ENCODE measurements at regions not wholly inside any gene's neighbourhood (a gene's known extent, or its start where the extent isn't known, plus 50 kb on each side); places are given as distances from the start of the nearest gene placed in this dataset.

DNA sequence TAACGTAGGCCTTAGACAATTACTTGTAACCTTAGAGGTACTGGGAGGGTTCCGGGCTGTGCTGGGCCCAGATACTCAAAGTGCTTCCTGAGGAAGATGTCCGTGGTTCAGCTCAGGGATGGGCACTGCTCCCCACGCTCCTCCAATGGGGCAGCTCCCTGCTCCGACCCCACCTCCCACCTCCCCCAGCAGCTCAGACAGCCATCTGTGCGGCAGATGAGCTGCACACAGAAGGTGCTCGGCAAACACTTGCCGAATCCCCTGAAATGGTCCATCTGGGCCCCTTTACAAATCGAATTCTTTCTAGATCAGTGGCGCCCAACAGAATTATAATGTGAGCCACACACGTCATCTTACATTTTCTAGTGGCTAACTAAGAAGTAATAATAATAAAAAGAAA lies 242.4 kb upstream of the RAB4A start:
- H3K36me3 ChIP-seq, result no peaks in the 10 kb centered on the region
- DNase-seq, result no peak
- intact Hi-C loops (cut with DNase I; ENCODE audit: low total_unique reads), result no loop called here
- H3K27me3 ChIP-seq, result no peaks in the 10 kb centered on the region
- H3K4me1 ChIP-seq, result peaks cover 0 to 30% (median 21%) of the 10 kb centered on the region in 4 donors
- TF ChIP-seq, protein P1, sequence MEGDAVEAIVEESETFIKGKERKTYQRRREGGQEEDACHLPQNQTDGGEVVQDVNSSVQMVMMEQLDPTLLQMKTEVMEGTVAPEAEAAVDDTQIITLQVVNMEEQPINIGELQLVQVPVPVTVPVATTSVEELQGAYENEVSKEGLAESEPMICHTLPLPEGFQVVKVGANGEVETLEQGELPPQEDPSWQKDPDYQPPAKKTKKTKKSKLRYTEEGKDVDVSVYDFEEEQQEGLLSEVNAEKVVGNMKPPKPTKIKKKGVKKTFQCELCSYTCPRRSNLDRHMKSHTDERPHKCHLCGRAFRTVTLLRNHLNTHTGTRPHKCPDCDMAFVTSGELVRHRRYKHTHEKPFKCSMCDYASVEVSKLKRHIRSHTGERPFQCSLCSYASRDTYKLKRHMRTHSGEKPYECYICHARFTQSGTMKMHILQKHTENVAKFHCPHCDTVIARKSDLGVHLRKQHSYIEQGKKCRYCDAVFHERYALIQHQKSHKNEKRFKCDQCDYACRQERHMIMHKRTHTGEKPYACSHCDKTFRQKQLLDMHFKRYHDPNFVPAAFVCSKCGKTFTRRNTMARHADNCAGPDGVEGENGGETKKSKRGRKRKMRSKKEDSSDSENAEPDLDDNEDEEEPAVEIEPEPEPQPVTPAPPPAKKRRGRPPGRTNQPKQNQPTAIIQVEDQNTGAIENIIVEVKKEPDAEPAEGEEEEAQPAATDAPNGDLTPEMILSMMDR (IDR thresholded peaks at IDR 0.05), result no peak
- H3K9me3 ChIP-seq, result no peaks in the 10 kb centered on the region
- H3K4me3 ChIP-seq, result no peak overlapping the region
- no peak overlapping the region for H3K27ac ChIP-seq

DNA sequence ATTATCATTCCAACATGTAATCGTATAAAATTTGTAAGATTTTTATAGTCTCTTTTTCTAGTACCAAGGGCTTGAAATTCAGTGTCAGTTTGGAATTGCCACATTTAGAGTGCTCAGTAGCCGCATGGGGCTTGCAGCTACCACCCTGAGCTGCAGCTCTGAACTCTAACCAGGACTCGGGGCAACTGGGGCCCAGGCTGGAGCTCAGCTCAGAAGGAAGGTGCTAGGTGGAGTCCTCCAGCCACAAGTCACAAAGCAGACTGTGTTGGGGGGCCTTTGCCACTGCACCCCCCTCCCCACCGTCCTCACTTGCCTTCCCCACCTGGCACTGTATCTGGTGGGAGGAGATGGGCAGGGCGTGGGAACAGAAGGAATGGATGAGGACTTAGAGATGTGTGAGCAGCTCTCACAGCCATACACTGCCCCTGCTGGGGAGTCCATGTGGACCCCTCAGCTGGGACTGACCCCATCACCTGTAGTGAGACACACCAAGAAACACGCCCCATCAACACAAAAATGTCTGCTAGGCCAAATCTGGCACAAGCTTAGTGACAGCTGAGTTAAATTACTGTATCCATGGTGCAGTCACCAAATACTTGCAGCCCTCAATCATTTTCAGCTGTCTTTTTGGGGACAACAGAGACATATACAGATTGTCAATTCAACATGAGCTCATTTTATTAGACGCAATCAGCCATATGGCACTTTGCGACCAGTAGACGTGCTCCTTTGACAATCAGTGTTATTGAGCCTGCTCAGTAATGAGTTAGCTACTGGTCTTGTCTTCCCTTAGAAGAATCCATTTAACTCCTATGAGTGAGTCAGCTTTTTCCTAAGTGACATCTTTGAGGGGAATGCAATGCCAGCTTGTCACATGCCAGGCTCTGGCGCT lies 241.7 kb upstream of the RAB4A start:
- Histone ChIP-seq H3K4me1 (peaks cover 0 to 30% (median 19%) of the 10 kb centered on the region in 4 donors), H3K9me3 (no peaks in the 10 kb centered on the region), H3K36me3 (no peaks in the 10 kb centered on the region), H3K27me3 (no peaks in the 10 kb centered on the region), H3K27ac (peak overlapping the region in 1 of 2 donors; percentile 41), H3K4me3 (no peak overlapping the region)
- intact Hi-C loops (cut with DNase I; ENCODE audit: low total_unique reads), result no loop called here
- TF ChIP-seq, protein P1 (IDR thresholded peaks at IDR 0.05), result no peak
- DNase-seq, result peak in 1 of 2 donors; percentile 79

DNA sequence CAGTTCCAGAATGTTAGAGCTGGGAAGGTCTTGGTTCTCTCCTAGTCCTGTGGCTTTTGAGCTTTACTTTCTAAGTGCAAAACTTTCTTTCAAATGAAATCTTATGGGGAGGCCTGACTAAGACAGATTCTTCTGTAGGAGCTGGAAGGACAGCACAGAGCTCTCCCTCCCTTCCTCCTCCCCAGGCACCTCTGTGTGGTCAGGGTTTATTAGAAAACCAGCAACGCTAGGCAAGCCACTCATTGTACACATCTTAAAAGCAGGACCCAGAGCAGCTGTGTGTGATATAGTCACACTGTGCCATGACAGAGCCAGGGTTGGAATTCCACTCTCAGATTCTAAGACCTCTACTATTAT lies 241.1 kb upstream of the RAB4A start:
- no peaks in the 10 kb centered on the region for H3K36me3 ChIP-seq
- intact Hi-C loops (cut with DNase I; ENCODE audit: low total_unique reads), result no loop called here
- no peaks in the 10 kb centered on the region for H3K27me3 ChIP-seq
- TF ChIP-seq, protein P1 (IDR thresholded peaks at IDR 0.05), result no peak
- H3K4me3 ChIP-seq, result no peak overlapping the region
- H3K9me3 ChIP-seq, result no peaks in the 10 kb centered on the region
- no peak for DNase-seq
- peaks cover 0 to 26% (median 15%) of the 10 kb centered on the region in 4 donors for H3K4me1 ChIP-seq
- H3K27ac ChIP-seq, result peak overlapping the region; percentile 26 to 41

DNA sequence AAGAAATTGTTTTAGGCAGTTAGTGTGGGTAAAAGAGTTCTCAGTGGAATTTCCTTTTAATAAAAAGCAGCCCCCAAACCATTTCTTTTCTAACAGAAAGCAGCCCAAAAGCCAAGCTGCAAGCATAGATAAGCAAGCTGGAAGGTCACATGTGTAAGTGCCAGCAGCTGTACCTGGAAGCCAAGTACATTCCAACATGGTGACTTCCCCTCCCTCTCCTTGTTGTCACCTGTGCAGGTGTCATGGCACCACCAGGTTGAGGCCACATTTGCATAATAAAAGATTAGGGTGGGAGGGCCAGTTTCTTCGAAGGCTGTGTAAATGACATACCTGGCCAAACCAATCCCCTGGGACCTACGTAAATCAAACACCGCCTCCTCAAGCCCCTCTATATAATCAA lies 240.3 kb upstream of the RAB4A start:
- intact Hi-C loops (cut with DNase I; ENCODE audit: low total_unique reads), result no loop called here
- TF ChIP-seq, protein P1 (IDR thresholded peaks at IDR 0.05), result no peak
- Histone ChIP-seq H3K36me3 (no peaks in the 10 kb centered on the region), H3K9me3 (no peaks in the 10 kb centered on the region), H3K4me1 (peaks cover 0 to 23% (median 11%) of the 10 kb centered on the region in 4 donors), H3K27ac (no peak overlapping the region), H3K27me3 (no peaks in the 10 kb centered on the region), H3K4me3 (no peak overlapping the region)
- no peak for DNase-seq

DNA sequence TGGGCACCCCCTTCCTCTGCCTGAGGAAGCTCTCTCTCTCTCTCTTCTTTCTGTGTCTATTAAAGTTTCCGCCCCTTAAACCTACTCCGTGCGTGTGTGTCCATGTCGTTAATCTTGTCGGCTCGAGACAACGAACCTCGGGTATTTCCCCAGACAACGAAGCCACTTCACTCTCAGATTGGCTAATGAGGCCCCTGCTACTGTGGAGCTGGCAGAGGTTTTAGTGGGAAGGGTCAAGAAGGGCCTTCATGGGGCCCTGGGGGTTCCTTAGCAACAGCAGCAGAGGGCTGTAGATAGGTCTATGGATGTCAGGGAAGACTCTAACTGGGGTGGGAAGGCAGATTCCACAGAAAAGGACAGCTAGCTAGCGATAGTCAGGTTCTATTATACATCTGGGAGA lies 239.8 kb upstream of the RAB4A start:
- DNase-seq, result no peak
- Histone ChIP-seq H3K4me1 (peaks cover 0 to 23% (median 11%) of the 10 kb centered on the region in 4 donors), H3K9me3 (no peaks in the 10 kb centered on the region), H3K27ac (no peak overlapping the region), H3K4me3 (no peak overlapping the region), H3K27me3 (no peaks in the 10 kb centered on the region), H3K36me3 (no peaks in the 10 kb centered on the region)
- intact Hi-C loops (cut with DNase I; ENCODE audit: low total_unique reads), result no loop called here
- TF ChIP-seq, protein P1 (IDR thresholded peaks at IDR 0.05), result no peak

Data from tibial artery (tissue), 4 donors.